CD4-positive, alpha-beta T cell treated with Interleukin-6 for 4 hours (primary cell): ENCODE measurements at regions not wholly inside any gene's neighbourhood (a gene's known extent, or its start where the extent isn't known, plus 50 kb on each side); places are given as distances from the start of the nearest gene placed in this dataset.
"Not testable (repeated sequence)": the region's sequence is repeated elsewhere in the genome, so short reads cannot be mapped to it uniquely, and the experiment has no call there.

ENCODE experiments used
- DNase-seq: peaks from one replicate; pipeline ENCODE4 v3.0.0-alpha.2; 2020; ENCODE audit warnings: mixed read lengths

DNA sequence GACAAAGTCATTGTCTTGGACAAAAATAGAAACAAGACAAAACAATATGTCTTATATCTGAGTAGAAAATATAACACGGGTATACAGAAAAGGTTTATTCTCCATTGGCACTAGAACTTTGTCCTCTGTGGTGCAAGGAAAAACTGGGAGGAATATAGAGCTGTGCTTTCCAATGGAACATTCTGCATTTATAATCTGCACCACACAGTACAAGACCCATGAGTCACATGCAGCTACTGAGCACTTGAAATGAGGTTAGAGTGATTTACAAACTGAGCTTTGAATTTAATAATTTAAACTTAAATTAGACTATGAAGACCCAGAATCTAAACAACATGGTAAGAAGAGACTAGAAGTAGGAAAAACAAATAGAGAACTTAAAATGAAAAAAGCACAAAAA is 86.1 kb downstream of the RAP2A start:
- DNase-seq, result no peak

DNA sequence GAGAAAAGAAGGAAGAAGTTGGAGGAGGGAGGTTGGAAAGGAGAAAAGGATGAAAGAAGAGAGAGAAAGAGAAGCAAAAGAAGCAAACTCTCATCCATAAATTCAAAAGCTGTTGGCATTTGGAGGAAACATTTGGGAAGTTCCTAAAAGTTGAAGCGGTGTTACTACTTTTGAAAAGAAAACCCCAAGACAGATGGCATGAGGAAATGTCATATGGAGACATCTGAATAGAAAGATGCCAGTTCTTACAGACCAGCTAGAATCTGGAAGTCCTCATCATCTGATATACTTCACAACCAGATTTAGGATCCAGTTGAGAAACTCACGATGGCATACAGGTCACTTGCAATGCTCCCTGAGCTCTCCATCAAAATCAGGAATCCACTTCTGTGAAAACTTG is 86.9 kb downstream of the RAP2A start:
- DNase-seq, result no peak

DNA sequence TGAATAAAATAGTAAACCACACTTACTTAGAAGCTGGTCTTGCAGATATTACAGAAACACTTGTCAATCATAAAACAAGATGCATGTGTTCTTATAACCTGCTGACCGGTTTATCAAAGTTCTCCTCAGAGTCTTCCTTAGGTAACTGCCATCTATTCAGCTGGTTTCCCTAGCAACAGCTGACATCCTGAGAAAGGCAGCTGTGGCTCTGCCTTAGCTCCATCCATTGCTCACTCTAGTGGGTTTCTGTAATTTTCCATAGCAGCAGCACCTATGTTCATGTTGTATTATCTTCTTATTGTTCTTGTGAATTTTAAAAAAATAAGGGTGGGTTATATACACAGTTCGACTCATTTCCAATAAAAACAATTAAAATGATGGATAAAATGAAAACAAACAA is 87.8 kb downstream of the RAP2A start:
- DNase-seq, result no peak

DNA sequence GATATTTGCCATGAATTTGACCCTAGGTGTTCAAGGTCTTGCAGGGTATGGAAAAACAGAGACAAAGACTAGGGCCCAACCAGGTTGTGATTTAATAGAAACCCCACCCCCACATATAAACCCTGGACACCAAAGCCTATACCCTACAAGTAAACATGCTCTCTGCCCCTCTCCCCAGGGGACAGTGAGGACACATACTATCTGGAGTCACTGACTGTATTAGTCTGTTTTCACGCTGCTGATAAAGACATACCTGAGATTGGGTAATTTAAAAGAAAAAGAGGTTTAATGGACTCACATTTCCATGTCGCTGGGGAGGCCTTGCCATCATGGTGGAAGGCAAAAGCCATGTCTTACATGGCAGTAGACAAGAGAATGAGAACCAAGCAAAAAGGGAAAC is 88.3 kb downstream of the RAP2A start:
- DNase-seq, result no peak

DNA sequence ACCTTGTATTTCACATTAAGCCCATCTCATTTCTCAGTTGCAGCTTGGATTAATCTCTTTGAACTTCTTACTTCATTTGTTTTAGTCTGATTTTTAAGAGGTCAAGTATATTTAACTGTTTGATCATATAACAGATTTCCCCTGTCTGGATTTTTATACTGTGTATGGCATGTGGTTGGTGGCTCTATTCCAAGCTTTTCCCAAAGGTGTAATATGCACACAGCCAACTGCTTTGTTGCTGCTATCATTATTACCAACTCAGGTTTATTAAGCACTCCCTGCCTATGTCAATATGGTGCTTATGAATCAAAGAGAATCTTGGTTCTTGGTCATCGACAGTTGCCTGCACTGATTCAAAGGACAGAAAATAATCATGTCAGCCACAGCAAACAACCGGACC is 92.6 kb downstream of the RAP2A start:
- no peak for DNase-seq

DNA sequence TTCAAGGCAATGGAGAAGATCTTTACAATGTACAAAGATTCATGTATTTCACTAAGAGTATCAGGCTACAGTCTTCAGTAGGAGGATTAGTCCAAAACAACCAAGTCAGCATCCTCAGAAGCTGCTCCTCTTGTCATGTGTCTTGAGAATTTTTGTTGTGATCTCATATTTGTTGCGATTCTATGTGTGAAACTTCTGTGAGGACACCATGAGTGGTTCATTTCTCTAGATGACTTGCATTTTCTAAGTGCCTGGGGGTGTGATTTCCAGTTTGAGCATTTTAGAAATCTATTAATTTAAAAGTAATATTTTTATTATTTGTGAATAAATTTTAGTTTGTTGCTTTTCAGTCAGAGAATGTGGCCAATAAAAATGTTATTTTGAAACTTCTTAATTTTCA is 94.5 kb downstream of the RAP2A start:
- no peak for DNase-seq

DNA sequence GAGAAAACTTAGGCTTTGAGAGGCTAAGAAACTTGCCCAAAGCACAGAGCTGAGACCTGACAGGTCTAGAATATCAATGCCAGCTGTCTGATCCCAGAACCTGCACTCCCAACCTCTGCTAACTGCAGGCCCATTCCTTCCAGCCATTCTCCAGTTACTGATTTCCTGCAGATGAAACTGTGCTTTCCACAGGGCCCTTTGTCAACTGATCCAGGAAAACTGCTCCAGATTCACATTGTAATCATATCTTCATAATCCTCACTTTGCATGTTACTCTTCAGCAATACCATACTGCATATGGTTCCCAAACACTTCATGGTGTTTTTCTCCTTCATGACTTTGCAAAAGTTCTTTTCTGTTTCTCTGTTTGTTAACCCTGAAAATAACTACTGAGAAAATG is 100.6 kb downstream of the RAP2A start:
- DNase-seq, result no peak

DNA sequence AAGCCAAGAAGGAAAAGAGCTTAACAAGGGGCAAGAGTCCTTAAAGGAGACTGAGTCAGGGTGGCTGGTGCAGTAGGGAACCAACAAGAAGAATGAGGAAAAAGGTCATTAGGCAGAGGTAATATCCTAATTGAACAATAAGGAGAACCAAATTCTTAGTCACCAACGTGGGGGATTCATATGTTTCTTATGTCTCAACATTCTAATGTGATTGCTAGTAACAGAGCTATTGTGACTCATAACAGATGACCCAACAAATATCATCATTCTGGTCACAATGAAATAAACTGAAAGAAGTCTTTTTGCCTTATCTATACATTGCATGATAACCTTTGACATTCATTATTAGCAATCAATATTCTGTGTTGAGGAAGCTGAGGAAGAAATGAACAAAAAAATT is 101.6 kb downstream of the RAP2A start:
- no peak for DNase-seq

DNA sequence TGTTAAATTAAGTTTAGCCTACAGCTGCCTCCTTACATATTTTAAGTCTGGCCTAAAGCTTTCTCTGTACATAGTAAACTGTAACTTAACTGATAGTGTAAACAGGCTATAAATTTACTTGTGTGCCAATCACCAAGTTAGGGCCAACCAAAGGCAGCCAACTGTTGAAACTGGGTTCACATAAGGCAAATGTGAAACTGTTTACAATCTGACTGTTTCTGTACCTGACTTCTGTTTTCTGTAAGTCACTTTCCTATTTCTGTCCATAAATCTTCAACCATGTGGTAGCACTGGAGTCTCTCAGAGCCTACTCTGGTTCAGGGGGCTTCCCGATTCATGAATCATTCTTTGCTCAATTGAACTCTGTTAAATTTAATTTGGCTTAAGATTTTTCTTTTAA is 103.1 kb downstream of the RAP2A start:
- no peak for DNase-seq

DNA sequence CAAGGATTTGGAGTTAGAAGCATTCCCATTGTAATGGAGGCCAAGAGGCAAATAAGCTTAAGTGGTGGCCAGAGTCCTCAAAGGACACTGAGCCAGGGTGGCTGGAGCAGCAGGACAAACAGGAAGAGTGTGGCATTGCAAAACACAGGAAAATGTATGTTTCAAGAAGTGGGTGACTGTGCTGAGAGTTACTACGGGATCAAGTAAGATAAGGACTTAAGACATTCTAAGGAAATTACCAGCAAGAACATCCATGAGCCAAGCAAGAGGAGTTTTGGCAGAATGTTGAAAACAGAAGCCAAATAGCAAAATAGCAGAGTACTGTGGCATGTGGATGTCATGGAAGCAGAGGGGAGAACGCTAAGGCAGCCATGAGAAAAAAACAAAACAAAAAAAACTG is 104.2 kb downstream of the RAP2A start:
- no peak for DNase-seq

DNA sequence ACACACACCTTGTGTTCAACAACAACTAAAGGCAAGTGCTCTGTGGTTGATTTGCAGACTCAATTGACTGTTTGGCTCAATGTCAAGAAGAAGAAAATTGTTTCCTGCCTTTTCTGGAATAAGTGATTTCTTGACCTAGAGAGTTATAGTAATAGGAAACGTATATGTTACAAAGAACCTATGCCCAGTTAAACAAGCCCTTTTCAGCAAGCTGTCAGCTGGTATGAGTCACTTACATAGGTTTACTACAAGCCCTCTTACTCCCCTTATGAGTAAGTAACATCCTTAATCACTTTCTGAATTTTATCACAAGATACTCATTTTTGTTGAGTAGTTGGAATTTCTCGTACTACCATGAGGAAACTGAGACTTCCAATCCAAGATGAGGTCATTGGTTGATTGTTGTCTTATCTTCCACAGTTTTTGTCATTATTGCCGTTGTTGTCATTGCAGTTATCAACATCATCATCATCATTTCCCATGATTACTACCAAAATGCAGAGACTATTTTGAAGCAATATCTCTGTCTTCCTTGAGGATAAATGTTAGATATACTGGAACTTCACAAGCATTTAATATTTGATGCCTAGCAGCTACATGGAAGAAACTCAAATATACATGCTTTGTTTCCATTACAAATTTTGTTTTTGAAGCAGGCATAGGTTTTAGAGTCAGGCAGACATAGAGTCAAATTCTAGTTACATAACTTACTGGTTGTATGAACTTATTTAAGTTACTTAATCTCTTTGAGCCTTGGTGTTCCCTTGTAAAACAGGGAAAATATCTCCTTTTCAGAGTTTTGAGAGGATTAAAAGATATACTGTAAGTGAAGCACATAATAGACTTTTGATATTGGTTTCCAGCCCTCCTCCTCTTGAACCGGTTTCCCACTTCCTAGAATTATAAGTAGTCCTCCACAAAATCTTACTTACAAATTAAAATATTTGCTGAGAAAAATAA is 106.0 kb downstream of the RAP2A start:
- no peak for DNase-seq

DNA sequence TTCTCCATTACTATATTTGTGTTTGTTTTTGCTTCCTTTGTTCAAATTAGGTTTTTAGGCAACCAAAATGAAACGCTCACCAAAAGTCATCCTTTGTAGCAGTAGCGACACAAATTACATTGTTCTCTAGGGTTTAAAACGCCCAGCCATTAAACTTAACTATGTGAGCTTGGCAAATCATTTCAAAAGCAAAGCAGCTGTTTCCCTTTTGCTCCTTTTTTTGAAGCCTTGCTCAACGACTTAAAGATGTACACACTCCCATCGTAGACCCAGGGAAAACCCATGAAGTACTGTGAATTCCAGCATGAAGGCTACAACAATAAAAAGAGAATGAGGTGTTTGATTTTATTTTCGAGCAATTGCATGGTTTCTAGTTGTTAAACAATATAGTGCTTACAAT is 106.7 kb downstream of the RAP2A start:
- no peak for DNase-seq

DNA sequence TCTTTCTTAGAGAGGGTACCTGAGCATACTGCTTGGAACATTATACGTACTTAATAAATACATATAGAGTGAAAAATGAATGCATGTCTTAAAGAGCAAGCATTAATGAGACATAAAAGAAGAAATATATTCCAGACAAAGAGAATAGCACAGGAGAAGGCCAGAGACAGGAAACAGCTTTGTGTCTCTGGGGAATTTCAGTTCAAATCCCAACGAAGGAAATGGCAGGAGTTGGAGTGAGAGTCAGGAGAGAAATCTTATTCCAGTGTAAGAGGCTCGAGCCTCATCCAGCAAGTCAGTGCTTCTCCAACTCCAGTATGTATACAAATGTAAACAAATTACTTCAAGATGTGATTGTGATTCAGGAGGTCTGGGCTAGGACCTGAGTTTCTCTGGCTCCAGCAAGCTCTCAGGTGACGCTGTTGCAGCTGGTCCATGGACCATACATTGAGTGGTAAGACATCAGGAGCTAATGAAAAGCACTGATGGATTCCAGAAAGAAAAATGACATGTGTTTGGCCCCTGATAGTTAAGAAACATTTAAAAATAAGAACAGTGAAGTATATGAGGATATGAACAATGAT is 108.2 kb downstream of the RAP2A start:
- no peak for DNase-seq

DNA sequence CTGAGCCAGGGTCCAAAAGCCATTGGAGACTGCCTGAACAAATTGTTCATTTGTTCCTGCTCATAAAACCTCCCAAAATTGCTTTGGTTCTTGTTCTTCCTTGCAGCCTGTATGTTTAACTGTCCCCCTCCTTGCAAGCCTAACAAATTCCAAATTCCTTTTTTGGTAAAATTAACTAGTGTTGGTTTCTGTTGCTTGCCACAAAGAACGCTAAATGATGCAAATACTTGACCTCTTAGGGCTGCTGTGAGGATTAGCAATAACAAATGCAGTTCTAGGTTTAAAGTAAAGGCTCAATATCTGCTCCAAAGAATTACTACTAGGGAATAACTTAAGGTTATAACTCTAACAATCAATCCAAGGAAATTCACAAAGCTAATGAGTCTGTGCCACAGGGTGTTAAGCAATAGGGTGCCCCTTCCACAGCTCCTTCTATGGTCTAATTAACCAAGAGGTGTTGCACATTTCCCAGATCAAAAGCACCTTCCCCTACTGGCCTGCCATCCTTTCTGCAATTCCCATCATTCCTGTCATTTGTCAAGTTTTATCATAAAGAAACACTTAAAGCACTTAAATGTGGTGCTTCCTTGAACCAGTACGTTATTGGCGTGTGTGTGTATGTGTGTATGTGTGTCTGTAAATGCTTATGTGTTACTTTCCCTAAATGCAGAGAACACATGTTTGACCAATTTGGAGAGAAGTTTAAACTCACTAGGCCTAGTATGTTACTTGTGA is 110.2 kb downstream of the RAP2A start:
- no peak for DNase-seq

DNA sequence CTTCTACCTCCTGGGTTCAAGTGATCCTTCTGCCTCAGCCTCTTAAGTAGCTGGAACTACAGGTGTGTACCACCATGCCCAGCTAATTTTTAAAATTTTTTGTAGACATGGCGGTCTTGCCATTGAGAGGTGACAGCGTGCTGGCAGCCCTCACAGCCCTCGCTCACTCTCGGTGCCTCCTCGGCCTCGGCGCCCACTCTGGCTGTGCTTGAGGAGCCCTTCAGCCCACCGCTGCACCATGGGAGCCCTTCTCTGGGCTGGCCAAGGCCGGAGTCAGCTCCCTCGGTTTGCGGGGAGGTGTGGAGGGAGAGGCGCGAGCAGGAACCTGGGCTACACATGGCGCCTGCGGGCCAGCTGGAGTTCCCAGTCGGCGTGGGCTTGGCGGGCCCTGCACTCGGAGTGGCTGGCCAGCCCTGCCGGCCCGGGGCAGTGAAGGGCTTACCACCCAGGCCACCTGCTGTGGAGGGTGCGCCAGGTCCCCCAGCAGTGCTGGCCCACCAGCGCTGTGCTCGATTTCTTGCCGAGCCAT is 111.1 kb downstream of the RAP2A start:
- DNase-seq, result not testable (repeated sequence)

DNA sequence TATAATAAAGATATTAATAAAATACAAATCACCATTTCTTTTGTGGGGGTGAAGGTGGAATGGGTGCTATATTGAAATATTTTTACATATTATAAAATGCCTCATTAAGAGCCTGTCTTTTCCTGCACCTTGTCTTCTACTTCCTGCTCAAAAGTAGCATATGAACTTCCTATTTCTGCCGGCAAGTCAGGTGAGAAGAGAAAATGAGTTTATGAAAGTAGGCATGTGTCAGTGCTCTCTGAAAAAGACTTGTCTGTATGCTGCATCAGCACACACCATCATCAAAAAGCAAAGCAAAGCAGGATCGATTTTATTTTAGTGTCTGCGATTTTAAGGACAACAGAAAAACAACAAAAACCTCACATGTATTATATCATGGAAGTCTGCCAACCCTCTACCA is 114.2 kb downstream of the RAP2A start:
- no peak for DNase-seq

DNA sequence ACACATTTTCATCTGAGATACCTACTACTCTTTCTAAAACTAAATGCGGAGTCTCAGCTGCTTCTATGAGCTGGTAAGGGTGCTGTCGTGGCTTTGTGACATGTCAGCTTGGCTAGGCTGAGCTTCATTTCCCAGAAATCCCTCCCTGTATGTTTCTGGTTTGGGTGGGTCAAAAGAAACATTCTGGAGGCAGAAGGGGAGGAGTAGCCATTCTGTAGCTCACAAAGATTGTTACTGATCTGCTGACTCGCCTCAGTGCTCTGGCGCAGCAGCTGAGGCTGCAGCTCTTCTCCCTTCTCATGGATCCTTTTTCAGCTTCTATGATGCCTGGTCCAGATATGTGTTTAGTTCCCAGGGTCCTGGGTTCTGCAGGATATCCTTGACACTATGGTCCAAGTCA is 114.7 kb downstream of the RAP2A start:
- no peak for DNase-seq

DNA sequence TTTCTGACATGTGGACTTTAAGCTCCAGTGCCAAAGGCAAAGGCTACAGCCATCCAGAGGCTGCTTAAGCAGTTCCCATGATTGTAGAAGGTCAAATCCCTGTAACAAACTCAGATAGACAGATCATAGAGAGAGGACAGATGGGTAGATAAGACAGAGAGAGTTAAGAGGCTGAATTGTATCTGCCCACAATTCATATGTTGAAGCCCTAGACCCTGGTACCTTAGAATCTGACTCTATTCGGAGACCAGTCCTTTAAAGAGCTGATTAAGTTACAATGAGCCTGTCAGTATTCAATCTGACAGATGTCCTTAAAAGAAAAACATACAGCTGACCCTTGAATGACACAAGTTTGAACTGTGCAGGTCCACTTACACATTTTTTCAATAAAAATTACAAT is 115.2 kb downstream of the RAP2A start:
- no peak for DNase-seq

DNA sequence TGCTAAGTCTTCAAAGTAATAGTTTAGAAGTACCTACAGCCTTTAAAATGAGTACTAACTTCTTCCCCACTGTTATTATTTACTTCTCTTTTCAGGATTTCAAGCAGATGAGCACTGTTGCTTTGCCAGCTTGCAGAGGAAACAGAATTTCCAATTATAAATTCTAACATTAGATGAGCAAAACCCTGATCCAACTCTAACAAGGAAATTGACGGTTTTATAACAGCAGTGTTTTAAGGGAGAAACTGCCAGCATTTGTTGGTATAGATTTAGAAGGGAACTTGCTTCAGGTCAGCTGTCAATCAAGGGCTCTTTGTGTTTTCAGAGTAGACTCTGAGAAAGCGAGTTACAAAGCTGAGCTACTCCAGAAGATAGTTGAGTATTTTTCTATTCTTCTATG is 120.5 kb downstream of the RAP2A start:
- DNase-seq, result no peak

DNA sequence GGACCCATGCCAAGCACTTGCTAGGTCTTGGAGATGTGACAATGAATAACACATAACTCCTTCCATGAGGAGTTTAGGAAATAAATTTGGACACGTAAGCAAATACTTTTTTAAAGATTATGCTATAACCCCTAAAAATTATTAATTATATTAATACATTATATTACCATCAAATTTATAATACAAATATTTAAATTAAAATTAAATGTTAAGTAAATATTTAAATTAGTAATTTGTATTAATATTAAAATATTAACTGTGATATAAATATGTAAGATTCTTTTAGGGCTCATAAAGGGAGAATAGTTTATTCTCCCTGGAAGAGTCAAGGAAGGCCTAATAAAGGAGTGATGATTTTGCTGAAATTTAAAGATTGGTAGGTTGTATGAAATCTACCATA is 121.1 kb downstream of the RAP2A start:
- DNase-seq, result no peak

DNA sequence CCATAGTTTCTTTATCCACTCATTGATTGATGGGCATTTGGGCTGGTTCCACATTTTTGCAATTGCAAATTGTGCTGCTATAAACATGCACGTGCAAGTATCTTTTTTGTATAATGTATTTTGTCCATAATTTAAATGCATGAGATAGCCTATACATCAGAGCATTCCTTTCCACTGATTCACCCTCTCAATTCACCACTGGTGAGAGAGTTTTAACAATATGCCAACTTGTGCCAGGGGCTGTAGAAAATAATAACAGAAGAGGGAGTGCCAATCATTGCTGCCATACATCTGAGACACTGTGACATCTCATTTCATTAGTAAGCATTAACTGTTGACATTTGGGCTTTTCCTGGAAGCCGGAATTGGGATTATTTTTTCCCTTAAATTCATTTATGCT is 125.1 kb downstream of the RAP2A start:
- no peak for DNase-seq

DNA sequence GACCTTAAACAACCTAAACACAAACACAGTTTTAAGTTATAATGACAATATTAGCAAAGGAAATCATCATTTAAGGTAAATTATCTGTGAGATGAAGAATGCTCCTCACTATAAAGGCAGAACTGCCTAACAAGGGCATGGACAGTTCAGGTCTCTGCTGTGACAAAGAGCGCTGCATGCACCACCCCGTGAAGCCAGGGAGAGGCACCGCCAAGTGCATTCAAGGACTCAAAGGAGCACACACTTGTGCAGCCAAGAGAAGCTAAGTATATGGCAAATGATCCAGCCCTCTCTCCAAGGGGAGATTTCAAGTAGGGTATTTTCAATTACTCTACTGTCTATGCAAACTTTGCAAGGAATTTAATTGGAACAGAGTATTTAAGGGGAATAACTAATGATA is 126.0 kb downstream of the RAP2A start:
- no peak for DNase-seq

DNA sequence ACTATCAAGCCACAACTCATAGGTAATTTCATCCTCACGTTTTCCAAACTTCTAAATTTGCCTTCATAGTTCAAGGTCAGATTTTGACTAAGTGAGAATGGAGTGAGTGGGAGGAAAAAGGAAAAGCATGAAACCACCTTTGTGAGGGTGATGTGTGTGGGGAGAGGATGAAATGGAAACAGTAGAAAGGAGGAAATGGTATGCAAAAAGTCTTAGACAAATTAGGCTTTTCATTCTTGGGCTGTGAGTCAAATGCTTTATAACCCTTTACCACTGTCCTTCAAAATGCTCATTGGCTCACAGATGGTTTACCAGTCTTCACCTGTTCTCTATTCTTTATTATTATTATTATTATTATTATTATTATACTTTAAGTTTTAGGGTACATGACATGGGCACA is 127.2 kb downstream of the RAP2A start:
- DNase-seq, result no peak

DNA sequence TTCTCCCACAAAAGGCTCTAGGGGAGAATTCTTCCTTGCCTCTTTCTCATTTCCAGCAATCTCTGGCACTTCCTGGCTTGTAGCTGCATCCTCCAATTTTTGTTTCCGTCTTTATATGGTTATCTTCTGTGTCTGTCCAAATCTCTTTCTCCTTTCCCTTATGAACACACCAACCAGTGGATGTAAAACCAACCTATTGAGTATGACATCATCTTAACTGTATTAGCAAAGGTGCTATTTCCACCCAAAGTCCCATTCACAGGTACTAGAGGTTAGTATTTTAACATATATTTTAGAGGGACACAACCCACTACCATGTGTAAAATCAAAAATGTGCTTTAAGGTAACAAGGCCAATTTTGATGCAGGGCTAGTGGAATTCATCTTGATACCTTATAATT is 129.0 kb downstream of the RAP2A start:
- no peak for DNase-seq
